ENCODE measurements at regions not wholly inside any gene's neighbourhood (a gene's known extent, or its start where the extent isn't known, plus 50 kb on each side); places are given as distances from the start of the nearest gene placed in this dataset.
"Not testable (repeated sequence)": the region's sequence is repeated elsewhere in the genome, so short reads cannot be mapped to it uniquely, and the experiment has no call there.

DNA sequence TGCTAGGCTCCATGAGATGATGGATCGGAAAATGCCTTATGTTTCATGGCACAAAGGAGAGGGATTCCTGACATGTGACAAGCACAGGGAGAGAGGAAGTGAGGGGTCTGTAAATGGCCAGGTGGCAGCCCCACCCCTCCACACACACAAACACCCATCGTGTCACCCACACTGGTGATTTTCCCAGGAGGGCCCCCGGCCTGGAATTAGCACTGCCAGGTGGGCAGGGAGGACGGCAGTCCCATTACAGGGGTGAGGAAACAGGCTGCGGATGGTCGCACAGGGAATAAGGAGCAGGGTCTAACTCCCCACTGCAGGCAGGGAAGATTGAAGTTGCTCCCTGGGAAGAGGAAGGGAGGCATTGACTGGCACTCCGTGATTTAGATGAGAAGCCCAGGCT is 395.3 kb upstream of the ZNF337 start:
- not testable (repeated sequence) for DNase-seq; H3K9me3 Mint-ChIP-seq; H3K27ac Mint-ChIP-seq; H3K4me1 Mint-ChIP-seq (ENCODE audit: low read depth); H3K36me3 Mint-ChIP-seq (ENCODE audit: low read depth); H3K27me3 Mint-ChIP-seq (ENCODE audit: insufficient read depth); H3K4me3 Mint-ChIP-seq

DNA sequence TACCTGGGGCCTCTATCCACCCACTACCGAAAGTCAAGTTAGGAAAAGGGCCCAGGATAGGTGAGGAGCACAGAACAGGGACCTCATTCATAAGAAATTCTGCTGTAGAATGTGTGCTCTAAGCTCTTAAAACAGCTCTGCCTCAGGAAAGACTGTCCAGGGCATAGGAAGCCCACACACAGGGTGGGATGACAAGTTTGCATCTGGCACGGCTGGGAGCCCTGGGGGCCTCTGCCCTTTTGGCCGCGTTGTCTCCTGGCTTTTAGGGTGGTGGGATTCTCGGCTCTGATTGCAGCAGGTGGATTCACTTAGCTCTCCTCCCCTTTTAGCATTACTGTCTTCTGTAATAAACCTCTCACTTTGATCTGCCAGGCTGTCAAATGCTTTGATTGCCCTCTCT is 389.5 kb upstream of the ZNF337 start:
- not testable (repeated sequence) for H3K27me3 Mint-ChIP-seq (ENCODE audit: insufficient read depth); H3K36me3 Mint-ChIP-seq (ENCODE audit: low read depth); H3K9me3 Mint-ChIP-seq; H3K4me1 Mint-ChIP-seq (ENCODE audit: low read depth); H3K27ac Mint-ChIP-seq; H3K4me3 Mint-ChIP-seq; DNase-seq

- not testable (repeated sequence) for H3K4me1 Mint-ChIP-seq (ENCODE audit: low read depth); H3K4me3 Mint-ChIP-seq; H3K9me3 Mint-ChIP-seq; H3K36me3 Mint-ChIP-seq (ENCODE audit: low read depth); H3K27ac Mint-ChIP-seq; DNase-seq; H3K27me3 Mint-ChIP-seq (ENCODE audit: insufficient read depth)
Observed at GRCh38 chr20:26073972-26074371, 377.3 kb upstream of the ZNF337 start.

DNA sequence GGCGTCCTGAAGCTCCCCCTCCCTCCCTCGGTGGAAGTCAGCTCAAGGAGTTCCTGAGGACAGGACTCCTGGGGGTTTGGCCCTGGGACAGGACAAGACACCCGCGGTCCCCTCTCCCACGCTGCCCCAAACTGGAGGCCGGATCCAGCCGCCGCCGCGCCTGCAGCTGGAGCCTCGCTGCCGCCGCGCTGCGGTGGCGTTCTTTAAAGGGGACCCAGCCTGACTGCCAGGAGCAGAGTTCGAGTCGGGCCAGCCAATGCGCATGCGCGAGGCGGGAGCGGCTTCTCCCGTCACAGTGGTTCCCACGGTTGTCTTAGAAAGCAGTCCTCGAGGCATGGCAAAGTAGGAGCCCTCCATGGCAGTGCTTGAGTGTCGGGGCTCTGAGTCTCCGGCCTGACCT is 362.7 kb upstream of the ZNF337 start:
- not testable (repeated sequence) for H3K4me3 Mint-ChIP-seq; H3K4me1 Mint-ChIP-seq (ENCODE audit: low read depth); DNase-seq; H3K9me3 Mint-ChIP-seq; H3K36me3 Mint-ChIP-seq (ENCODE audit: low read depth); H3K27me3 Mint-ChIP-seq (ENCODE audit: insufficient read depth); H3K27ac Mint-ChIP-seq

- H3K27me3 Mint-ChIP-seq (ENCODE audit: insufficient read depth); H3K9me3 Mint-ChIP-seq; H3K4me1 Mint-ChIP-seq (ENCODE audit: low read depth); H3K27ac Mint-ChIP-seq; DNase-seq; H3K4me3 Mint-ChIP-seq; H3K36me3 Mint-ChIP-seq (ENCODE audit: low read depth): not testable (repeated sequence)
Observed at GRCh38 chr20:26058446-26058845, 361.8 kb upstream of the ZNF337 start.

DNA sequence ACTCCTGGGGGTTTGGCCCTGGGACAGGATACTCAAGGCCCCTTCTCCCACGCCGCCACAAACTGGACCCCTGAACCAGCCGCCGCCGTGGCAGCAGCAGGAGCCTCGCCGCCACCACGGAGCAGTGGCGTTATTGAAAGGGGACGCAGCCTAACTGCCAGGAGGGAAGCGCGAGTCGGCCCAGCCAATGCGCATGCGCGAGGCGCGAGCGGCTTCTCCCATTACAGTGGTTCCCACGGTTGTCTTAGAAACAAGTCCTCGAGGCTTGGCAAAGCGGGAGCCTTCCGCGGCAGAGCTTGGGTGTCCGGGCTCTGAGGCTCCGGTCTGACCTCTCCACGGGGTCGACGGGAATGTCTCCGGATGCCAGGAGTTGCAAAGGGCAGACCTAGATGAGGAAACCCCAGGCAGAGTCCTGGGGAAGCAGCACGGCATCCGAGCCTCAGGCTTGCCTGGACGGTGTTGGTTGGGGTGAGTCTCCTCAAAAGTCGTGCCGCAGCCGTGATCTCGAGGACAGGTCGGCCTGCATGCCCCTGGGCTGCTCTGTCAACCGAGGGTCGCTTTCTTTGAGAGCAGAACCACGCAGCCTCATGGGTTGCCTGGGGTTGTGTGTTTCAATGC is 360.6 kb upstream of the ZNF337 start:
- not testable (repeated sequence) for H3K36me3 Mint-ChIP-seq (ENCODE audit: low read depth); H3K9me3 Mint-ChIP-seq; H3K4me1 Mint-ChIP-seq (ENCODE audit: low read depth); H3K27ac Mint-ChIP-seq; DNase-seq; H3K27me3 Mint-ChIP-seq (ENCODE audit: insufficient read depth); H3K4me3 Mint-ChIP-seq

DNA sequence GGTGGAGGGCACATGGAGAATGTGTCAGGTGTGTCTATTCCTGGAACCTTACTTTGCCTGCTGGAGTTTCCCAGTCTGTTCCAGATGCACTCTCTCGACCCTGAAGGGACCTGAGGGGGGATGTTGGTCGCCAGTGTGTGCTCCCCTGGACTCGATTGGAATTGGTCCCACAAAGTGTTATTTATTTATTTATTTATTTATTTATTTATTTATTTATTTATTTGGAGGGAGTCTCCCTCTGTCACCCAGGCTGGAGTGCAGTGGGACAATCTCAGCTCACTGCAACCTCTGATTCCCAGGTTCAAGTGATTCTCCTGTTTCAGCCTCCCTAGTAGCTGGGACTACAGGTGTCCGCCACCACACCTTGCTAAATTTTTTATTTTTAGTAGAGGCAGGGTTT is 329.1 kb upstream of the ZNF337 start:
- H3K27ac Mint-ChIP-seq; H3K27me3 Mint-ChIP-seq (ENCODE audit: insufficient read depth); H3K36me3 Mint-ChIP-seq (ENCODE audit: low read depth); H3K4me1 Mint-ChIP-seq (ENCODE audit: low read depth); H3K4me3 Mint-ChIP-seq; H3K9me3 Mint-ChIP-seq; DNase-seq: not testable (repeated sequence)

- peak overlapping the region; percentile 91; the same call in 1 of the 2 replicates for H3K4me3 Mint-ChIP-seq
- H3K9me3 Mint-ChIP-seq; H3K27me3 Mint-ChIP-seq (ENCODE audit: insufficient read depth); H3K36me3 Mint-ChIP-seq (ENCODE audit: low read depth); DNase-seq; H3K27ac Mint-ChIP-seq: not testable (repeated sequence)
- H3K4me1 Mint-ChIP-seq (ENCODE audit: low read depth): peaks cover 10% of the 10 kb centered on the region
Observed at GRCh38 chr20:26010942-26011276, 314.3 kb upstream of the ZNF337 start.

DNA sequence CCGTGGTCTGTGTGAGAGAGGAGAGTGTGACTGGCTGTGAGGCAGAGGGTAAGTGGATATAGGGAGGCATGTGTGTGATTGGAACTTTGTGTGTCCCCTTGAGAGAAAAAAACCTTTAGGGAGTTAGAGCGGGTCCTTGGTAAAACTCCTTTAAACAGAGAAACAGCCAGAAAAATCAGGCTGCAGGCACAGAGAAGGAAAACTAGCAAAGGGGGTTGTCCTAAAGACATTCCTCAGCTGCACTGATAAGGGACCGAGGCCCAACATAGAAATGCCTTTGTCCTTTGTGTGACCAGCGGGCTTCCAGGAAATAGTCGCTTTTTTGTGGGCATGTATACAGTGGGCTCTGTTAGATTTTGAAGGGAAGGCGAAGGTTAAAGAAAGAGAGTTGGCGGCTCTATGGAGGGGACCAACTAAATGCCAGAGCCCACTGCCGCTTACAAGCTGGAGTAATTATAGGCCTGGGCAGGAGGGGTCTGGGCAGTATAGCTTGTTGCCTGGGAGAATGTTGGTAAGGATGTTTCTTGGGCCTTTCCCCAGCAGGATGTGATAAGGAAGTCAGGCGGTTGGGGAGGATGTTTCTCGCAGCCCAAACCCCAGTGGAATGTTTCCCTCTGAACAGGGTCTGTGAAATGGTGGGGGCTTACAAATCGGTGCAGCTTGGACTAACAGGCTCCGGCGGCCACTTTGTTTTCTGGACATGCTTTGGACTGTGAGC is 313.7 kb upstream of the ZNF337 start:
- DNase-seq; H3K27me3 Mint-ChIP-seq (ENCODE audit: insufficient read depth); H3K36me3 Mint-ChIP-seq (ENCODE audit: low read depth); H3K9me3 Mint-ChIP-seq: not testable (repeated sequence)
- Mint-ChIP-seq H3K4me3 (peak overlapping the region; percentile 91), H3K4me1 (ENCODE audit: low read depth) (peaks cover 10% of the 10 kb centered on the region), H3K27ac (peak overlapping the region; percentile 84)

DNA sequence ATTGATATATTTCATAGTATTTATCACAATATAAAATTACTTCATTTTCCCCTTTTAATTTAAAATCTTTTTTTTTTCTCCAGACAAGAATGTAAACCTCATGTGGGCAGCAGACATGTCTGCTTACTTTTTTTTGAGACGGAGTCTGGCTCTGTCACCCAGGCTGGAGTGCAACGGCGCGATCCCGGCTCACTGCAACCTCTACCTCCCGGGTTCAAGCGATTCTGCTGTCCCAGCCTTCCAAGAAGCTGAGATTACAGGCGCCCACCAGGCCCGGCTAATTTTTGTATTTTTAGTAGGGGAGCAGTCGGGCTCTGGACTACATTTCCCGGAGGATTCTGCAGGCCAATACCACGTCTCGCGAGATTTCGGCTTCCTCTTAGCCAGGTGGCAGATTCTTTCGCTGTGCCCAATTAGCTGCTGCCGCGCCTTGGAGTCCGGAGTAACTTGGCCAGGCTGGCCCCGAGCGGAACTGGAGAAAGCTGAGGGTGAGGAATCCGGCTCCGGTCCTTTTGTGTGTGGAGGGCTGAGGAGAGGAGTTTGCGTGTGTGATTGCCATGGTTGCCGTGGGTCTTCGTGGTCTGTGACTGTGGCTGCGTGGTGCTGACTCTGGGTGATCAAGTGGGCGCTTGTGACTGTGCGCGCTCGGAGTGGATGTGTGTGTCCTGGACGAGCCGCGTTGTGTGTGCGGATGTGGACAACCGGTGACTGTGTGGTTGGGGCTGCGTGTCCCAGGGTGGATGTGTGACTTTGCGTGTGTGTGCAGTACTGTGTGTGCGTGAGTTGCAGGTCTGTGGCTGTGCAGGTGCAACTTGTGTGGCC is 313.0 kb upstream of the ZNF337 start:
- Mint-ChIP-seq H3K27ac (peak overlapping the region; percentile 84), H3K4me1 (ENCODE audit: low read depth) (peaks cover 10% of the 10 kb centered on the region), H3K4me3 (peak overlapping the region; percentile 91)
- not testable (repeated sequence) for DNase-seq; H3K9me3 Mint-ChIP-seq; H3K36me3 Mint-ChIP-seq (ENCODE audit: low read depth); H3K27me3 Mint-ChIP-seq (ENCODE audit: insufficient read depth)

DNA sequence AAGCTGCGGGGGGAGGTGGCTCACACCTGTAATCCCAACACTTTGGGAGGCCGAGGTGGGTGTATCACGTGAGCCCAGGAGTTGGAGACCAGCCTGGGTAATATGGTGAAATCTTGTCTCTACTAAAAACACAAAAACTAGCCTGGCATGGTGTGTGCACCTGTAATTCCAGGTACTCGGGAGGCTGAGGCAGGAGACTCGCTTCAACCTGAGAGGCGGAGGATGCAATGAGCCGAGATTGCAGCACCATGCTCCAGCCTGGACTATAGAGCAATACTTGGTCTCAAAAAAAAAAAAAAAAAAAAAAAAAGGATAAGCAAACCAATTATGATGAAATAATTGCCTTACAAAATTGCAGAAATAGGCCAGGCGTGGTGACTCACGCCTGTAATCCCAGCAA is 311.4 kb upstream of the ZNF337 start:
- not testable (repeated sequence) for H3K27me3 Mint-ChIP-seq (ENCODE audit: insufficient read depth); H3K4me3 Mint-ChIP-seq; H3K36me3 Mint-ChIP-seq (ENCODE audit: low read depth); DNase-seq; H3K9me3 Mint-ChIP-seq; H3K27ac Mint-ChIP-seq
- H3K4me1 Mint-ChIP-seq (ENCODE audit: low read depth): peaks cover 10% of the 10 kb centered on the region

DNA sequence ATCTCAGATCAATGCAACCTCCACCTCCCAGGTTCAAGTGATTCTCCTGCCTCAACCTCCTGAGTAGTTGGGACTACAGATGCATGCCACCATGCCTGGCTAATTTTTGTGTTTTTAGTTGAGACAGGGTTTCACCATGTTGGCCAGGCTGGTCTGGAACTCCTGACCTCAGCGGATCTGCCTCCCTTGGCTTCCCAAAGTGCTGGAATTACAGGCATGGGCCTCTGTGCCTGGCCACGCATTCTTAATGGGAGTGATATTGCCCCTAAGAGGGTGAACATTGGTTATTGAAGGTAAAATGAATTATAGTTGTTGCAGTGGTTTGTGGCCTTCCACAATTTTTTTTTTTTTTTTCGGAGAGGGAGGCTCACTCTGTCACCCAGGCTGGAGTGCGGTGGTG is 309.5 kb upstream of the ZNF337 start:
- H3K36me3 Mint-ChIP-seq (ENCODE audit: low read depth): not testable (repeated sequence)

GRCh38 chr20:26003959-26004358 is 307.3 kb upstream of the ZNF337 start:
- not testable (repeated sequence) for H3K27me3 Mint-ChIP-seq (ENCODE audit: insufficient read depth); H3K9me3 Mint-ChIP-seq; H3K27ac Mint-ChIP-seq; DNase-seq; H3K4me1 Mint-ChIP-seq (ENCODE audit: low read depth); H3K36me3 Mint-ChIP-seq (ENCODE audit: low read depth); H3K4me3 Mint-ChIP-seq

More for the DNA sequence above, 309.5 kb upstream of the ZNF337 start:
- H3K27me3 Mint-ChIP-seq (ENCODE audit: insufficient read depth); H3K27ac Mint-ChIP-seq; H3K9me3 Mint-ChIP-seq; H3K4me3 Mint-ChIP-seq; DNase-seq: not testable (repeated sequence)
- H3K4me1 Mint-ChIP-seq (ENCODE audit: low read depth): peaks cover 10% of the 10 kb centered on the region

All from HFFc6 (cell line).